ENCODE measurements at regions not wholly inside any gene's neighbourhood (a gene's known extent, or its start where the extent isn't known, plus 50 kb on each side); places are given as distances from the start of the nearest gene placed in this dataset.

GRCh38 chr4:29336861-29337260 is 1383.3 kb upstream of the PCDH7 start:
- no peak for TF ChIP-seq FOXM1 (IDR thresholded peaks at IDR 0.05; ENCODE audit: borderline replicate concordance)
- no peak for TF ChIP-seq NFRKB (IDR thresholded peaks at IDR 0.05)
- TF ChIP-seq SP1 (IDR thresholded peaks at IDR 0.05): no peak
- no peak for TF ChIP-seq FOXA1 (IDR thresholded peaks at IDR 0.05)
- TF ChIP-seq ARNT (IDR thresholded peaks at IDR 0.05): no peak
- no peak for TF ChIP-seq L3MBTL2 (conservative IDR thresholded peaks at IDR 0.05)
- no peak for TF ChIP-seq TARDBP (IDR thresholded peaks at IDR 0.05)
- no peak for TF ChIP-seq HDGF (IDR thresholded peaks at IDR 0.05; ENCODE audit: borderline replicate concordance)
- TF ChIP-seq LEF1 (IDR thresholded peaks at IDR 0.05; ENCODE audit: borderline replicate concordance): no peak
- TF ChIP-seq ZNF384 (IDR thresholded peaks at IDR 0.05): no peak
- no peak for TF ChIP-seq PKNOX1 (IDR thresholded peaks at IDR 0.05)

Data from HEK293T (cell line).